K562 (cell line): ENCODE measurements at regions not wholly inside any gene's neighbourhood (a gene's known extent, or its start where the extent isn't known, plus 50 kb on each side); places are given as distances from the start of the nearest gene placed in this dataset.

Experiments
- ATAC-seq: fragments of 200-7000 bp; cut with Tn5 transposase; 3 replicates; pipeline ENCODE4 v1.9.1; 2020; ENCODE audit warnings: moderate library complexity
- BruUV-seq: library from RNA; stranded (reverse); fragments of 400-500 nt; replicated peaks from 2 replicates; lab custom pipeline; 2021; lab: Mats Ljungman, UMichigan
- CTCF ChIA-PET: fragments of 300-600 bp; formaldehyde crosslinking; extraction: SDS; loops from one replicate; lab custom pipeline; 2021; ENCODE audit warnings: low intra/inter-chr PET ratio; lab: Yijun Ruan, JAX
- POLR2A ChIA-PET: fragments of 300-600, 350-650 bp; sonication (Branson Sonifier 250); formaldehyde crosslinking; extraction: SDS; loops from one replicate; lab custom pipeline; 2021; ENCODE audit warnings: antibody characterized with exemption, inconsistent platforms; lab: Yijun Ruan, JAX
- DNase-seq, 4 experiments: peaks; one replicate each; pipeline versions ENCODE4 v3.0.0 to v3.0.0-alpha.2; 2011 to 2018; ENCODE audit warnings: low spot score in 3 of 4, mixed read lengths in 3 of 4; ENCODE audit errors: extremely low read depth in 1 of 4
- FAIRE-seq: peaks from 2 replicates; lab custom pipeline; 2011; peaks lifted over from hg19 to GRCh38; lab: Jason Lieb, UNC
- H2AFZ ChIP-seq: 2 replicates; pipeline ENCODE4 v1.6.0; 2011; ENCODE audit warnings: low read depth, low read length, control low read depth, inconsistent platforms
- H3K27ac ChIP-seq: fragments of 200-600 bp; 3 replicates; pipeline ENCODE4 v1.8.0; 2011; ENCODE audit warnings: low read depth, mild to moderate bottlenecking, control low read depth, inconsistent platforms, low read length, moderate library complexity, mixed read lengths; ENCODE audit errors: extremely low read depth
- H3K27me3 ChIP-seq, 2 experiments: fragments of 300-600 bp in 1 of 2; 2 replicates in 1 of 2; 3 replicates in 1 of 2; pipeline versions ENCODE4 v1.6.0 to v1.8.0; 2011; ENCODE audit warnings: inconsistent platforms in 2 of 2, low read length in 2 of 2, mild to moderate bottlenecking in 1 of 2, mixed read lengths in 1 of 2, moderate library complexity in 1 of 2; ENCODE audit not compliant: control insufficient read depth in 2 of 2, insufficient read depth in 2 of 2
- H3K36me3 ChIP-seq: fragments of 300-600 bp; 3 replicates; pipeline ENCODE4 v1.8.0; 2011; ENCODE audit warnings: mild to moderate bottlenecking, low read length, inconsistent platforms; ENCODE audit not compliant: control insufficient read depth, insufficient read depth
- H3K4me1 ChIP-seq, 2 experiments: fragments of 200-600 bp in 1 of 2; replicated peaks in 1 of 2; 2 replicates in 1 of 2; 3 replicates in 1 of 2; pipeline versions ENCODE4 v1.5.1 to v1.8.0; 2011; ENCODE audit warnings: inconsistent platforms in 2 of 2, low read length in 2 of 2, mild to moderate bottlenecking in 1 of 2, mixed read lengths in 1 of 2, moderate library complexity in 1 of 2; ENCODE audit not compliant: control insufficient read depth in 2 of 2, insufficient read depth in 2 of 2
- H3K4me2 ChIP-seq: 2 replicates; pipeline ENCODE4 v1.6.1; 2011; ENCODE audit warnings: low read length, control low read depth, inconsistent platforms, mixed read lengths; ENCODE audit not compliant: insufficient read depth
- H3K4me3 ChIP-seq: fragments of 200-600 bp; sonication (generic), shearing (Covaris generic); 2 replicates; pipeline ENCODE4 v1.5.1; 2016; ENCODE audit warnings: control low read depth, inconsistent platforms
- H3K79me2 ChIP-seq: fragments of 200-600 bp; 3 replicates; pipeline ENCODE4 v1.8.0; 2011; ENCODE audit warnings: low read length, inconsistent platforms; ENCODE audit not compliant: control insufficient read depth, insufficient read depth
- H3K9ac ChIP-seq, 2 experiments: 2 replicates each; pipeline versions ENCODE4 v1.6.0 to v1.6.1; 2011; ENCODE audit warnings: low read depth in 2 of 2, low read length in 2 of 2, control low read depth in 1 of 2, inconsistent platforms in 1 of 2, mild to moderate bottlenecking in 1 of 2, mixed read lengths in 1 of 2; ENCODE audit not compliant: insufficient read depth in 1 of 2
- H3K9me1 ChIP-seq: one replicate; pipeline ENCODE4 v1.6.0; 2011; ENCODE audit warnings: inconsistent platforms, mild to moderate bottlenecking, low read length, moderate library complexity; ENCODE audit not compliant: control insufficient read depth, insufficient read depth
- H3K9me3 ChIP-seq: replicated peaks from 2 replicates; pipeline ENCODE4 v1.5.1; 2011; ENCODE audit warnings: low read depth, low read length, inconsistent platforms; ENCODE audit not compliant: control insufficient read depth, insufficient read depth
- H4K20me1 ChIP-seq: replicated peaks from 2 replicates; pipeline ENCODE4 v1.6.1; 2011; ENCODE audit warnings: low read length, inconsistent platforms, mixed read lengths; ENCODE audit not compliant: control insufficient read depth, insufficient read depth
- ADNP ChIP-seq: fragments of 200-800 bp; sonication (Bioruptor generic); IDR thresholded peaks from 2 replicates; pipeline ENCODE4 v1.6.1; 2016; ENCODE audit warnings: missing genetic modification characterization, missing compliant biosample characterization
- ARHGAP35 ChIP-seq: fragments of 450-650 bp; IDR thresholded peaks from 2 replicates; pipeline ENCODE4 v1.6.1; 2018; ENCODE audit not compliant: partially characterized antibody
- CBFB ChIP-seq: sonication (generic); formaldehyde crosslinking; IDR thresholded peaks from 2 replicates; pipeline ENCODE4 v1.4.0; 2020; ENCODE audit warnings: mild to moderate bottlenecking, missing genetic modification reagents
- CREBBP ChIP-seq: IDR thresholded peaks from one replicate; pipeline ENCODE4 v1.6.1; 2012; ENCODE audit warnings: low read depth, mild to moderate bottlenecking, control low read depth, inconsistent platforms, low read length
- TAL1 ChIP-seq: fragments of 450-650 bp; IDR thresholded peaks from 2 replicates; pipeline ENCODE4 v1.6.1; 2016; ENCODE audit warnings: mild to moderate bottlenecking
- ZBTB33 ChIP-seq: sonication (generic); formaldehyde crosslinking; IDR thresholded peaks from 2 replicates; pipeline ENCODE4 v1.8.1; 2023; ENCODE audit warnings: mild to moderate bottlenecking, missing genetic modification reagents
- ZFP1 ChIP-seq: fragments of 450-650 bp; formaldehyde crosslinking; IDR thresholded peaks from 2 replicates; pipeline ENCODE4 v1.4.0; 2020; ENCODE audit warnings: mild to moderate bottlenecking, mixed read lengths
- ZNF347 ChIP-seq: fragments of 450-650 bp; formaldehyde crosslinking; IDR thresholded peaks from 2 replicates; pipeline ENCODE4 v1.4.0; 2020; ENCODE audit warnings: low read depth, mild to moderate bottlenecking, moderate library complexity
- ZNF561 ChIP-seq: fragments of 450-650 bp; formaldehyde crosslinking; conservative IDR thresholded peaks from 2 replicates; pipeline ENCODE4 v1.4.0; 2020; ENCODE audit warnings: mild to moderate bottlenecking, moderate library complexity
- WGBS: fragments of 100-300 bp; shearing (Covaris generic); methylation state at CpG from one replicate; pipeline ENCODE4 v1.1.6; 2016; ENCODE audit warnings: low coverage, mixed read lengths; ENCODE audit not compliant: insufficient coverage; ENCODE audit errors: missing lambda C conversion rate; 5-methylcytosine and 5-hydroxymethylcytosine counted together
- in situ Hi-C: fragments of 300-500 bp; cut with MboI; formaldehyde crosslinking; loops from 4 replicates; pipeline ENCODE4 v1.15.0; 2018; ENCODE audit warnings: inconsistent platforms, mixed read lengths
- intact Hi-C: fragments of 100-400 bp; cut with micrococcal nuclease; formaldehyde crosslinking; loops from 2 replicates; pipeline ENCODE4 v1.14.2; 2022

- no peaks in the 10 kb centered on the region for H3K9me3 ChIP-seq
- no peaks in the 10 kb centered on the region for H4K20me1 ChIP-seq
- no peak overlapping the region for H3K4me3 ChIP-seq
- DNase-seq: no peak
- no peak for ATAC-seq
- in situ Hi-C loops (no loop called here), intact Hi-C loops (no loop called here)
- 2% methylated on average over 7 of the region's 7 CpGs for WGBS
- H3K4me1 ChIP-seq: no peaks in the 10 kb centered on the region
- TF ChIP-seq CBFB (CRISPR knock-in tag) (no peak), CREBBP (no peak), ARHGAP35 (no peak), ZBTB33 (CRISPR knock-in tag) (no peak), ZFP1 (CRISPR knock-in tag) (no peak), TAL1 (no peak), ZNF561 (CRISPR knock-in tag) (no peak), ADNP (tag) (no peak), ZNF347 (no peak)
- no TSS peak for BruUV-seq
- H3K27ac ChIP-seq: no peak overlapping the region
- no peak overlapping the region for H3K4me2 ChIP-seq
- FAIRE-seq: no peak
- ChIA-PET POLR2A (interaction anchor here (1.2 kb wide), 1 partner anchor 14 kb away, joined by 4 read pairs; no protein-coding TSS in a partner anchor), CTCF (no interaction called here)
- H3K9me1 ChIP-seq: no peaks in the 10 kb centered on the region
- H2AFZ ChIP-seq: no peak overlapping the region
- H3K9ac ChIP-seq: no peak overlapping the region
- no peaks in the 10 kb centered on the region for H3K36me3 ChIP-seq
- H3K79me2 ChIP-seq: no peaks in the 10 kb centered on the region
- H3K27me3 ChIP-seq: no peaks in the 10 kb centered on the region
Observed at GRCh38 chr1:55522353-55522903, 307.3 kb upstream of the USP24 start.
